Uterus (tissue), 2 donors: ENCODE measurements at regions not wholly inside any gene's neighbourhood (a gene's known extent, or its start where the extent isn't known, plus 50 kb on each side); places are given as distances from the start of the nearest gene placed in this dataset.

ENCODE experiments used
- POLR2A ChIP-seq, 2 donors: fragments of 450-650 bp; IDR thresholded peaks; one replicate each; pipeline ENCODE4 v1.6.1; 2016; ENCODE audit warnings: antibody characterized with exemption in 2 of 2, mild to moderate bottlenecking in 1 of 2, moderate library complexity in 1 of 2
- TF ChIP-seq, protein P1 (sequence below), 4 experiments: fragments of 200-600 bp in 2 of 4; fragments of 450-650 bp in 2 of 4; sonication (generic) in 2 of 4; IDR thresholded peaks; one replicate each; pipeline ENCODE4 v1.5.1; 2016 to 2019; ENCODE audit warnings: antibody characterized with exemption in 4 of 4, mild to moderate bottlenecking in 2 of 4, moderate library complexity in 1 of 4

DNA sequence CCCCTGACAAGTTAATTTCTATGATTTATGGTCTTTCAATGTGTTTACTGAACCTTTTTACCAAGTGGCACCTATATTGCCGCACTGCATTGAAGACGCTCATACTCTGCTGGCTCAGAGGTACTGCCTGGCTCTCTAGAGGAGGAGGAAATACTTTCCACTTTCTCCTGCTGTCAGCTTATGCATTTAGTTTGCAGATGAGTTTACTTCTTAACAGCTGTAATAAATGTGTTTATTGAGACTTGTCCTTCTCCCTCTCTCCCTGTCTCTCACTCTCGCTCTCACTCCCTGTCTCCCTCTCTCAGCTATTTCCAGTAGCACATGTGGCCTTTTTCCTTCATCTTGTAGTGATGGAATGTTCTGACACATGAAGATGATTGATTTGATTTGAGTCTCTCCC, 60.3 kb upstream of the SPATA13 start:
- TF ChIP-seq, protein P1, sequence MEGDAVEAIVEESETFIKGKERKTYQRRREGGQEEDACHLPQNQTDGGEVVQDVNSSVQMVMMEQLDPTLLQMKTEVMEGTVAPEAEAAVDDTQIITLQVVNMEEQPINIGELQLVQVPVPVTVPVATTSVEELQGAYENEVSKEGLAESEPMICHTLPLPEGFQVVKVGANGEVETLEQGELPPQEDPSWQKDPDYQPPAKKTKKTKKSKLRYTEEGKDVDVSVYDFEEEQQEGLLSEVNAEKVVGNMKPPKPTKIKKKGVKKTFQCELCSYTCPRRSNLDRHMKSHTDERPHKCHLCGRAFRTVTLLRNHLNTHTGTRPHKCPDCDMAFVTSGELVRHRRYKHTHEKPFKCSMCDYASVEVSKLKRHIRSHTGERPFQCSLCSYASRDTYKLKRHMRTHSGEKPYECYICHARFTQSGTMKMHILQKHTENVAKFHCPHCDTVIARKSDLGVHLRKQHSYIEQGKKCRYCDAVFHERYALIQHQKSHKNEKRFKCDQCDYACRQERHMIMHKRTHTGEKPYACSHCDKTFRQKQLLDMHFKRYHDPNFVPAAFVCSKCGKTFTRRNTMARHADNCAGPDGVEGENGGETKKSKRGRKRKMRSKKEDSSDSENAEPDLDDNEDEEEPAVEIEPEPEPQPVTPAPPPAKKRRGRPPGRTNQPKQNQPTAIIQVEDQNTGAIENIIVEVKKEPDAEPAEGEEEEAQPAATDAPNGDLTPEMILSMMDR (IDR thresholded peaks at IDR 0.05), result no peak
- no peak for TF ChIP-seq POLR2A (IDR thresholded peaks at IDR 0.05)
